ENCODE measurements at regions not wholly inside any gene's neighbourhood (a gene's known extent, or its start where the extent isn't known, plus 50 kb on each side); places are given as distances from the start of the nearest gene placed in this dataset.
"Not testable (repeated sequence)": the region's sequence is repeated elsewhere in the genome, so short reads cannot be mapped to it uniquely, and the experiment has no call there.

GRCh38 chr4:188363196-188363595 lies 224.0 kb downstream of the TRIML1 start:
- Histone ChIP-seq H3K27me3 (ENCODE audit: control insufficient read depth in 2 of 2, insufficient read depth in 2 of 2, low read length in 2 of 2) (no peaks in the 10 kb centered on the region), H3K4me1 (ENCODE audit: control insufficient read depth in 2 of 2, insufficient read depth in 2 of 2, low read length in 2 of 2) (no peaks in the 10 kb centered on the region), H3K27ac (ENCODE audit: low read depth in 2 of 2, low read length in 2 of 2) (no peak overlapping the region), H3K36me3 (ENCODE audit: control insufficient read depth in 2 of 2, insufficient read depth in 2 of 2, low read length in 2 of 2) (no peaks in the 10 kb centered on the region), H3K9me3 (ENCODE audit: control insufficient read depth in 2 of 2, low read length in 2 of 2) (no peaks in the 10 kb centered on the region), H3K9ac (ENCODE audit: low read depth in 1 of 2, low read length in 2 of 2) (no peak overlapping the region), H3K4me3 (ENCODE audit: low read length in 2 of 2) (no peak overlapping the region)

GRCh38 chr4:188370777-188371176 lies 231.5 kb downstream of the TRIML1 start:
- Histone ChIP-seq H3K4me1 (ENCODE audit: control insufficient read depth in 2 of 2, insufficient read depth in 2 of 2, low read length in 2 of 2) (no peaks in the 10 kb centered on the region), H3K27ac (ENCODE audit: low read depth in 2 of 2, low read length in 2 of 2) (no peak overlapping the region), H3K4me3 (ENCODE audit: low read length in 2 of 2) (no peak overlapping the region), H3K27me3 (ENCODE audit: control insufficient read depth in 2 of 2, insufficient read depth in 2 of 2, low read length in 2 of 2) (no peaks in the 10 kb centered on the region), H3K36me3 (ENCODE audit: control insufficient read depth in 2 of 2, insufficient read depth in 2 of 2, low read length in 2 of 2) (no peaks in the 10 kb centered on the region), H3K9ac (ENCODE audit: low read depth in 1 of 2, low read length in 2 of 2) (no peak overlapping the region), H3K9me3 (ENCODE audit: control insufficient read depth in 2 of 2, low read length in 2 of 2) (peaks cover 0 to 2% of the 10 kb centered on the region in 2 donors)

GRCh38 chr4:188372058-188372457 lies 232.8 kb downstream of the TRIML1 start:
- H3K4me3 ChIP-seq (ENCODE audit: low read length in 2 of 2): no peak overlapping the region
- H3K27ac ChIP-seq (ENCODE audit: low read depth in 2 of 2, low read length in 2 of 2): no peak overlapping the region
- H3K36me3 ChIP-seq (ENCODE audit: control insufficient read depth in 2 of 2, insufficient read depth in 2 of 2, low read length in 2 of 2): no peaks in the 10 kb centered on the region
- H3K27me3 ChIP-seq (ENCODE audit: control insufficient read depth in 2 of 2, insufficient read depth in 2 of 2, low read length in 2 of 2): no peaks in the 10 kb centered on the region
- H3K4me1 ChIP-seq (ENCODE audit: control insufficient read depth in 2 of 2, insufficient read depth in 2 of 2, low read length in 2 of 2): no peaks in the 10 kb centered on the region
- no peak overlapping the region for H3K9ac ChIP-seq (ENCODE audit: low read depth in 1 of 2, low read length in 2 of 2)
- peaks cover 0 to 2% of the 10 kb centered on the region in 2 donors for H3K9me3 ChIP-seq (ENCODE audit: control insufficient read depth in 2 of 2, low read length in 2 of 2)

- H3K9me3 ChIP-seq (ENCODE audit: control insufficient read depth in 2 of 2, low read length in 2 of 2): peaks cover 0 to 2% of the 10 kb centered on the region in 2 donors
- H3K4me1 ChIP-seq (ENCODE audit: control insufficient read depth in 2 of 2, insufficient read depth in 2 of 2, low read length in 2 of 2): no peaks in the 10 kb centered on the region
- H3K27ac ChIP-seq (ENCODE audit: low read depth in 2 of 2, low read length in 2 of 2): no peak overlapping the region
- H3K4me3 ChIP-seq (ENCODE audit: low read length in 2 of 2): no peak overlapping the region
- H3K36me3 ChIP-seq (ENCODE audit: control insufficient read depth in 2 of 2, insufficient read depth in 2 of 2, low read length in 2 of 2): no peaks in the 10 kb centered on the region
- no peak overlapping the region for H3K9ac ChIP-seq (ENCODE audit: low read depth in 1 of 2, low read length in 2 of 2)
- no peaks in the 10 kb centered on the region for H3K27me3 ChIP-seq (ENCODE audit: control insufficient read depth in 2 of 2, insufficient read depth in 2 of 2, low read length in 2 of 2)
Measured at GRCh38 chr4:188372829-188373228, 233.6 kb downstream of the TRIML1 start.

GRCh38 chr4:188374871-188375270 lies 235.6 kb downstream of the TRIML1 start:
- Histone ChIP-seq H3K4me1 (ENCODE audit: control insufficient read depth in 2 of 2, insufficient read depth in 2 of 2, low read length in 2 of 2) (no peaks in the 10 kb centered on the region), H3K36me3 (ENCODE audit: control insufficient read depth in 2 of 2, insufficient read depth in 2 of 2, low read length in 2 of 2) (no peaks in the 10 kb centered on the region), H3K9me3 (ENCODE audit: control insufficient read depth in 2 of 2, low read length in 2 of 2) (peaks cover 0 to 2% of the 10 kb centered on the region in 2 donors), H3K27me3 (ENCODE audit: control insufficient read depth in 2 of 2, insufficient read depth in 2 of 2, low read length in 2 of 2) (no peaks in the 10 kb centered on the region), H3K4me3 (ENCODE audit: low read length in 2 of 2) (no peak overlapping the region), H3K9ac (ENCODE audit: low read depth in 1 of 2, low read length in 2 of 2) (no peak overlapping the region), H3K27ac (ENCODE audit: low read depth in 2 of 2, low read length in 2 of 2) (no peak overlapping the region)

GRCh38 chr4:188377816-188378215 lies 238.6 kb downstream of the TRIML1 start:
- Histone ChIP-seq H3K9ac (ENCODE audit: low read depth in 1 of 2, low read length in 2 of 2) (no peak overlapping the region), H3K4me1 (ENCODE audit: control insufficient read depth in 2 of 2, insufficient read depth in 2 of 2, low read length in 2 of 2) (no peaks in the 10 kb centered on the region), H3K36me3 (ENCODE audit: control insufficient read depth in 2 of 2, insufficient read depth in 2 of 2, low read length in 2 of 2) (no peaks in the 10 kb centered on the region), H3K27me3 (ENCODE audit: control insufficient read depth in 2 of 2, insufficient read depth in 2 of 2, low read length in 2 of 2) (no peaks in the 10 kb centered on the region), H3K9me3 (ENCODE audit: control insufficient read depth in 2 of 2, low read length in 2 of 2) (peaks cover 0 to 2% of the 10 kb centered on the region in 2 donors), H3K27ac (ENCODE audit: low read depth in 2 of 2, low read length in 2 of 2) (no peak overlapping the region), H3K4me3 (ENCODE audit: low read length in 2 of 2) (no peak overlapping the region)

- H3K4me3 ChIP-seq (ENCODE audit: low read length in 2 of 2): no peak overlapping the region
- no peak overlapping the region for H3K9ac ChIP-seq (ENCODE audit: low read depth in 1 of 2, low read length in 2 of 2)
- H3K27ac ChIP-seq (ENCODE audit: low read depth in 2 of 2, low read length in 2 of 2): no peak overlapping the region
- no peaks in the 10 kb centered on the region for H3K36me3 ChIP-seq (ENCODE audit: control insufficient read depth in 2 of 2, insufficient read depth in 2 of 2, low read length in 2 of 2)
- no peaks in the 10 kb centered on the region for H3K27me3 ChIP-seq (ENCODE audit: control insufficient read depth in 2 of 2, insufficient read depth in 2 of 2, low read length in 2 of 2)
- H3K4me1 ChIP-seq (ENCODE audit: control insufficient read depth in 2 of 2, insufficient read depth in 2 of 2, low read length in 2 of 2): no peaks in the 10 kb centered on the region
- H3K9me3 ChIP-seq (ENCODE audit: control insufficient read depth in 2 of 2, low read length in 2 of 2): peaks cover 0 to 3% of the 10 kb centered on the region in 2 donors
Measured at GRCh38 chr4:188383180-188383579, 243.9 kb downstream of the TRIML1 start.

GRCh38 chr4:188387179-188387791 lies 248.0 kb downstream of the TRIML1 start:
- H3K36me3 ChIP-seq (ENCODE audit: control insufficient read depth in 2 of 2, insufficient read depth in 2 of 2, low read length in 2 of 2): no peaks in the 10 kb centered on the region
- H3K27me3 ChIP-seq (ENCODE audit: control insufficient read depth in 2 of 2, insufficient read depth in 2 of 2, low read length in 2 of 2): no peaks in the 10 kb centered on the region
- no peaks in the 10 kb centered on the region for H3K4me1 ChIP-seq (ENCODE audit: control insufficient read depth in 2 of 2, insufficient read depth in 2 of 2, low read length in 2 of 2)
- no peak overlapping the region for H3K27ac ChIP-seq (ENCODE audit: low read depth in 2 of 2, low read length in 2 of 2)
- no peak overlapping the region for H3K4me3 ChIP-seq (ENCODE audit: low read length in 2 of 2)
- H3K9me3 ChIP-seq (ENCODE audit: control insufficient read depth in 2 of 2, low read length in 2 of 2): peaks cover 0 to 4% of the 10 kb centered on the region in 2 donors
- H3K9ac ChIP-seq (ENCODE audit: low read depth in 1 of 2, low read length in 2 of 2): no peak overlapping the region

GRCh38 chr4:188391349-188391748 lies 252.1 kb downstream of the TRIML1 start:
- H3K27me3 ChIP-seq (ENCODE audit: control insufficient read depth in 2 of 2, insufficient read depth in 2 of 2, low read length in 2 of 2); H3K4me3 ChIP-seq (ENCODE audit: low read length in 2 of 2); H3K36me3 ChIP-seq (ENCODE audit: control insufficient read depth in 2 of 2, insufficient read depth in 2 of 2, low read length in 2 of 2); H3K9me3 ChIP-seq (ENCODE audit: control insufficient read depth in 2 of 2, low read length in 2 of 2); H3K9ac ChIP-seq (ENCODE audit: low read depth in 1 of 2, low read length in 2 of 2); H3K27ac ChIP-seq (ENCODE audit: low read depth in 2 of 2, low read length in 2 of 2); H3K4me1 ChIP-seq (ENCODE audit: control insufficient read depth in 2 of 2, insufficient read depth in 2 of 2, low read length in 2 of 2): not testable (repeated sequence)

GRCh38 chr4:188396037-188396436 lies 256.8 kb downstream of the TRIML1 start:
- no peaks in the 10 kb centered on the region for H3K9me3 ChIP-seq (ENCODE audit: control insufficient read depth in 2 of 2, low read length in 2 of 2)
- H3K27me3 ChIP-seq (ENCODE audit: control insufficient read depth in 2 of 2, insufficient read depth in 2 of 2, low read length in 2 of 2): no peaks in the 10 kb centered on the region
- no peaks in the 10 kb centered on the region for H3K36me3 ChIP-seq (ENCODE audit: control insufficient read depth in 2 of 2, insufficient read depth in 2 of 2, low read length in 2 of 2)
- H3K9ac ChIP-seq (ENCODE audit: low read depth in 1 of 2, low read length in 2 of 2): no peak overlapping the region
- no peak overlapping the region for H3K4me3 ChIP-seq (ENCODE audit: low read length in 2 of 2)
- H3K4me1 ChIP-seq (ENCODE audit: control insufficient read depth in 2 of 2, insufficient read depth in 2 of 2, low read length in 2 of 2): no peaks in the 10 kb centered on the region
- no peak overlapping the region for H3K27ac ChIP-seq (ENCODE audit: low read depth in 2 of 2, low read length in 2 of 2)

- H3K27ac ChIP-seq (ENCODE audit: low read depth in 2 of 2, low read length in 2 of 2): no peak overlapping the region
Measured at GRCh38 chr4:188399834-188400233, 260.6 kb downstream of the TRIML1 start.

More at GRCh38 chr4:188399834-188400233, 260.6 kb downstream of the TRIML1 start:
- H3K27me3 ChIP-seq (ENCODE audit: control insufficient read depth in 2 of 2, insufficient read depth in 2 of 2, low read length in 2 of 2): no peaks in the 10 kb centered on the region
- no peaks in the 10 kb centered on the region for H3K4me1 ChIP-seq (ENCODE audit: control insufficient read depth in 2 of 2, insufficient read depth in 2 of 2, low read length in 2 of 2)
- H3K36me3 ChIP-seq (ENCODE audit: control insufficient read depth in 2 of 2, insufficient read depth in 2 of 2, low read length in 2 of 2): no peaks in the 10 kb centered on the region
- no peak overlapping the region for H3K9ac ChIP-seq (ENCODE audit: low read depth in 1 of 2, low read length in 2 of 2)
- H3K4me3 ChIP-seq (ENCODE audit: low read length in 2 of 2): no peak overlapping the region
- H3K9me3 ChIP-seq (ENCODE audit: control insufficient read depth in 2 of 2, low read length in 2 of 2): no peaks in the 10 kb centered on the region

All from mucosa of rectum (tissue), 2 donors.